ENCODE measurements at regions not wholly inside any gene's neighbourhood (a gene's known extent, or its start where the extent isn't known, plus 50 kb on each side); places are given as distances from the start of the nearest gene placed in this dataset.

GRCh38 chr2:5121121-5121520 is 571.1 kb upstream of the SOX11 start:
- RAD21 ChIA-PET (ENCODE audit: unreplicated experiment) = no interaction called here
- Histone ChIP-seq H3K27me3 (replicated peaks in 1 of 2; ENCODE audit: control insufficient read depth in 2 of 2, insufficient read depth in 2 of 2, low read length in 1 of 2) (no peaks in the 10 kb centered on the region), H3K9me3 (replicated peaks; ENCODE audit: control insufficient read depth, insufficient read depth, low read length) (no peaks in the 10 kb centered on the region), H3K9ac (ENCODE audit: control insufficient read depth, insufficient read depth, low read length) (no peak overlapping the region), H3K4me2 (ENCODE audit: control insufficient read depth, insufficient read depth) (no peak overlapping the region), H3K27ac (ENCODE audit: control insufficient read depth, insufficient read depth) (no peak overlapping the region), H3K4me3 (no peak overlapping the region), H2AFZ (ENCODE audit: control insufficient read depth, low read depth, low read length) (no peak overlapping the region), H3K79me2 (ENCODE audit: control insufficient read depth, insufficient read depth, low read length) (no peaks in the 10 kb centered on the region), H4K20me1 (ENCODE audit: control insufficient read depth, insufficient read depth) (no peaks in the 10 kb centered on the region), H3K4me1 (ENCODE audit: control insufficient read depth, insufficient read depth, low read length) (no peaks in the 10 kb centered on the region), H3K36me3 (ENCODE audit: control insufficient read depth in 2 of 2, insufficient read depth in 2 of 2, low read length in 1 of 2) (no peaks in the 10 kb centered on the region)
- no TSS peak for BruUV-seq (replicated peaks)
- CTCF ChIA-PET = no interaction called here
- WGBS (ENCODE audit: insufficient coverage, insufficient replicate concordance, low lambda C conversion rate, missing lambda C conversion rate) = 23% methylated on average over 12 of the region's 12 CpGs
- intact Hi-C loops (cut with micrococcal nuclease; ENCODE audit: unreplicated experiment) (no loop called here), in situ Hi-C loops (cut with MboI) (no loop called here)
- TF ChIP-seq GATAD2B (conservative IDR thresholded peaks at IDR 0.05; ENCODE audit: low read depth) = no peak
- TF ChIP-seq BHLHE40 (IDR thresholded peaks at IDR 0.05; ENCODE audit: borderline replicate concordance in 1 of 2, low read depth in 2 of 2, low read length in 1 of 2) = no peak
- no peak for TF ChIP-seq ZNF217 (IDR thresholded peaks at IDR 0.05)
- TF ChIP-seq NFYB (IDR thresholded peaks at IDR 0.05; ENCODE audit: insufficient read depth, low read depth, low read length) = no peak
- TF ChIP-seq PKNOX1 (IDR thresholded peaks at IDR 0.05) = no peak
- no peak for TF ChIP-seq MLLT1 (IDR thresholded peaks at IDR 0.05)
- no peak for TF ChIP-seq SP1 (IDR thresholded peaks at IDR 0.05; ENCODE audit: low read depth, low read length)
- no peak for TF ChIP-seq NFXL1 (IDR thresholded peaks at IDR 0.05; ENCODE audit: borderline replicate concordance)
- no peak for TF ChIP-seq WRNIP1 (IDR thresholded peaks at IDR 0.05; ENCODE audit: borderline replicate concordance, low read depth, low read length)
- TF ChIP-seq FOS (IDR thresholded peaks at IDR 0.05; ENCODE audit: borderline replicate concordance, extremely low read depth, insufficient read length) = no peak
- no peak for TF ChIP-seq SMARCA5 (IDR thresholded peaks at IDR 0.05)
- TF ChIP-seq NRF1 (conservative IDR thresholded peaks at IDR 0.05; ENCODE audit: low read depth, low read length) = no peak
- TF ChIP-seq SIN3A (IDR thresholded peaks at IDR 0.05; ENCODE audit: low read depth, low read length) = no peak
- no peak for TF ChIP-seq POLR2AphosphoS2 (IDR thresholded peaks at IDR 0.05; ENCODE audit: low read depth, low read length)
- ATAC-seq = no peak
- POLR2A ChIA-PET = no interaction called here
- no peak for FAIRE-seq
- DNase-seq (ENCODE audit: low read depth, low spot score) = no peak
- SMC1A ChIA-PET (ENCODE audit: uncharacterized antibody, unreplicated experiment) = no interaction called here

Data from GM12878 (cell line).